ENCODE measurements at regions not wholly inside any gene's neighbourhood (a gene's known extent, or its start where the extent isn't known, plus 50 kb on each side); places are given as distances from the start of the nearest gene placed in this dataset.

DNA sequence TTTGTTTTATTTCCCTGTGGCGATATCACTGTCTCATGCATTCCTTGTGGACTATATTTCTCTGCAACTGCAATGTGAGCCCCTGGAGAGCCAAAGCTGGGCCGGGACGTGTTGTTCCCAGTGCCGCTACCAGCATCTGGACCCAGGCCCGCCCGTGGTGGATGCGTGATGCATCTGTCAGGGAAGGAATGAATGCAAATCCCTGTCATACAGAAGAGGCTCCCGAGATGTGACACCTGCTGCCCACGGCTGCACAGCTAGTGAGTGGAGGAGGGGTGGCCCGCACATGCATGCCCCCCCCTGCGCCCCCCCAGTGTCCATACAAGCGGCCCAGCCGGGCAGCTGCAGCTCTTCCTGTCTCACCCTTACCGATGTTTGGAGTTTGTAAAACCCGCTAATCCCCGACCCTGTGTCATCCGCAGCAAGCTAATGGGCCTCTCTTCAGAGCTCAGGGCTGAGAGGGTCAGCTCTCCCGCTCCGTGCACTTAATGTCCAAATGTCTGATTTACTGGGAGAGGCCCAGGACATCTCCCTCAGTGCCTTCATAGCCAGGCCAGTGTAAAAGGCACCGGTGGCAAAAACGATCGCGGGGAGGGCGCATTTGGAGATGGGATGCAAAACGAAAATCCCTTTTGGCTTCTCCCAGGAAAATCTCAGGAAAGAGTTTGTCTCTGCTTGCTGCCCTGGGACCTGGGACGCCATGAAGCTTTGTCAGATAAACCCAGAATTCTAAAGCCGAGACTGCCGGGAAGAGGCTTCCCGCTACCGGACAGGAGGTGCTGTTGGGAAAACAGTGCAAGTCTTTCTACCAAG, 91.8 kb downstream of the FOXL1 start:
- TF ChIP-seq, protein P1, sequence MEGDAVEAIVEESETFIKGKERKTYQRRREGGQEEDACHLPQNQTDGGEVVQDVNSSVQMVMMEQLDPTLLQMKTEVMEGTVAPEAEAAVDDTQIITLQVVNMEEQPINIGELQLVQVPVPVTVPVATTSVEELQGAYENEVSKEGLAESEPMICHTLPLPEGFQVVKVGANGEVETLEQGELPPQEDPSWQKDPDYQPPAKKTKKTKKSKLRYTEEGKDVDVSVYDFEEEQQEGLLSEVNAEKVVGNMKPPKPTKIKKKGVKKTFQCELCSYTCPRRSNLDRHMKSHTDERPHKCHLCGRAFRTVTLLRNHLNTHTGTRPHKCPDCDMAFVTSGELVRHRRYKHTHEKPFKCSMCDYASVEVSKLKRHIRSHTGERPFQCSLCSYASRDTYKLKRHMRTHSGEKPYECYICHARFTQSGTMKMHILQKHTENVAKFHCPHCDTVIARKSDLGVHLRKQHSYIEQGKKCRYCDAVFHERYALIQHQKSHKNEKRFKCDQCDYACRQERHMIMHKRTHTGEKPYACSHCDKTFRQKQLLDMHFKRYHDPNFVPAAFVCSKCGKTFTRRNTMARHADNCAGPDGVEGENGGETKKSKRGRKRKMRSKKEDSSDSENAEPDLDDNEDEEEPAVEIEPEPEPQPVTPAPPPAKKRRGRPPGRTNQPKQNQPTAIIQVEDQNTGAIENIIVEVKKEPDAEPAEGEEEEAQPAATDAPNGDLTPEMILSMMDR (IDR thresholded peaks at IDR 0.05): no peak
- no peak for TF ChIP-seq POLR2A (IDR thresholded peaks at IDR 0.05)

All from heart left ventricle (tissue), 13 donors.